ENCODE measurements at regions not wholly inside any gene's neighbourhood (a gene's known extent, or its start where the extent isn't known, plus 50 kb on each side); places are given as distances from the start of the nearest gene placed in this dataset.
A peak's percentile ranks its signal among the peaks of the same experiment; 100 is the strongest.

- peaks cover 12% of the 10 kb centered on the region for H3K4me1 Mint-ChIP-seq
- H3K27me3 ChIP-seq (ENCODE audit: control insufficient read depth, insufficient read depth, low read length, poor library complexity, severe bottlenecking) = no peaks in the 10 kb centered on the region
Measured at GRCh38 chr6:151709329-151709728, 98.2 kb upstream of the ESR1 start.

DNA sequence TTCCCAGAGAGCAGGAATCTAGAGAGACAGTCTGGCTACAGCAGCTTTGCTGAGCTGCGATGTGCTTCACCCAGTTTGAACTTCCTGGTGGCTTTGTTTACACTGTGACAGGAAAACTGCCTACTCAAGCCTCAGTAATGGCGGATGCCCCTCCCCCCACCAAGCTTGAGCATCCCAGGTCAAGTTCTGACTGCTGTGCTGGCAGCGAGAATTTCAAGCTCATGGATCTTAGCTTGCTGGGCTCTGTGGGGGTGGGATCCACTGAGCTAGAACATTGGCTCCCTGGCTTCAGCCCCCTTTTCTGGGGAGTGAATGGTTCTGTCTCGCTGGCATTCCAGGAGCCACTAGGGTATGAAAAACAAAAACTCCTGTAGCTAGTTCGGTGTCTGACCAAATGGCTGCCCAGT is 91.0 kb upstream of the ESR1 start:
- H3K4me1 ChIP-seq (ENCODE audit: control insufficient read depth, insufficient read depth, low read length) = peaks cover 4% of the 10 kb centered on the region
- no peaks in the 10 kb centered on the region for H3K36me3 ChIP-seq (ENCODE audit: control insufficient read depth, insufficient read depth, low read length)
- peak overlapping the region; percentile 75 for H3K27ac Mint-ChIP-seq
- peaks cover 32% of the 10 kb centered on the region for H3K9me3 Mint-ChIP-seq
- WGBS, 2 experiments (ENCODE audit: insufficient coverage in 1 of 2, insufficient read length in 1 of 2) = 58 to 74% methylated on average over 3 to 5 of the region's 5 CpGs
- peak; percentile 78 for DNase-seq
- H3K27me3 ChIP-seq (ENCODE audit: control insufficient read depth, insufficient read depth, low read length, poor library complexity, severe bottlenecking) = no peaks in the 10 kb centered on the region
- H3K36me3 Mint-ChIP-seq (ENCODE audit: low read depth) = peaks cover 4% of the 10 kb centered on the region
- H3K9me3 ChIP-seq (ENCODE audit: control insufficient read depth, low read length) = no peaks in the 10 kb centered on the region
- no peak overlapping the region for H3K9ac ChIP-seq (ENCODE audit: extremely low read depth, low read length, poor library complexity, severe bottlenecking)
- H3K4me3 Mint-ChIP-seq = no peak overlapping the region
- no peak for TF ChIP-seq CTCF (conservative IDR thresholded peaks at IDR 0.05)
- no peak overlapping the region for H3K4me3 ChIP-seq (ENCODE audit: low read length)
- H3K4me1 Mint-ChIP-seq = peaks cover 12% of the 10 kb centered on the region
- H3K27ac ChIP-seq (ENCODE audit: low read depth, low read length) = no peak overlapping the region
- H3K27me3 Mint-ChIP-seq (ENCODE audit: insufficient read depth) = peaks cover 3% of the 10 kb centered on the region

More at GRCh38 chr6:151709329-151709728, 98.2 kb upstream of the ESR1 start:
- H3K9me3 Mint-ChIP-seq = peaks cover 29% of the 10 kb centered on the region
- no peaks in the 10 kb centered on the region for H3K36me3 ChIP-seq (ENCODE audit: control insufficient read depth, insufficient read depth, low read length)
- no peaks in the 10 kb centered on the region for H3K9me3 ChIP-seq (ENCODE audit: control insufficient read depth, low read length)
- H3K9ac ChIP-seq (ENCODE audit: extremely low read depth, low read length, poor library complexity, severe bottlenecking) = no peak overlapping the region
- DNase-seq = no peak
- WGBS, 2 experiments (ENCODE audit: insufficient coverage in 1 of 2, insufficient read length in 1 of 2) = 94 to 100% methylated on average over 2 to 3 of the region's 3 CpGs
- no peak overlapping the region for H3K4me3 Mint-ChIP-seq
- no peak for TF ChIP-seq CTCF (conservative IDR thresholded peaks at IDR 0.05)
- peaks cover 5% of the 10 kb centered on the region for H3K4me1 ChIP-seq (ENCODE audit: control insufficient read depth, insufficient read depth, low read length)
- no peak overlapping the region for H3K27ac Mint-ChIP-seq
- H3K27ac ChIP-seq (ENCODE audit: low read depth, low read length) = no peak overlapping the region
- H3K4me3 ChIP-seq (ENCODE audit: low read length) = no peak overlapping the region
- H3K36me3 Mint-ChIP-seq (ENCODE audit: low read depth) = peaks cover 6% of the 10 kb centered on the region
- no peaks in the 10 kb centered on the region for H3K27me3 Mint-ChIP-seq (ENCODE audit: insufficient read depth)

- Mint-ChIP-seq H3K27ac (no peak overlapping the region), H3K4me3 (no peak overlapping the region), H3K36me3 (ENCODE audit: low read depth) (peaks cover under 1% of the 10 kb centered on the region), H3K4me1 (peaks cover 17% of the 10 kb centered on the region), H3K9me3 (peaks cover 11% of the 10 kb centered on the region), H3K27me3 (ENCODE audit: insufficient read depth) (peaks cover 3% of the 10 kb centered on the region)
- TF ChIP-seq CTCF (conservative IDR thresholded peaks at IDR 0.05) = no peak
- no peaks in the 10 kb centered on the region for H3K27me3 ChIP-seq (ENCODE audit: control insufficient read depth, insufficient read depth, low read length, poor library complexity, severe bottlenecking)
- no peaks in the 10 kb centered on the region for H3K9me3 ChIP-seq (ENCODE audit: control insufficient read depth, low read length)
- H3K4me3 ChIP-seq (ENCODE audit: low read length) = no peak overlapping the region
- H3K27ac ChIP-seq (ENCODE audit: low read depth, low read length) = no peak overlapping the region
- no peaks in the 10 kb centered on the region for H3K36me3 ChIP-seq (ENCODE audit: control insufficient read depth, insufficient read depth, low read length)
- H3K4me1 ChIP-seq (ENCODE audit: control insufficient read depth, insufficient read depth, low read length) = peaks cover 4% of the 10 kb centered on the region
- no peak for DNase-seq
- H3K9ac ChIP-seq (ENCODE audit: extremely low read depth, low read length, poor library complexity, severe bottlenecking) = no peak overlapping the region
- WGBS, 2 experiments (ENCODE audit: insufficient coverage in 1 of 2, insufficient read length in 1 of 2) = 86 to 95% methylated on average over 4 to 5 of the region's 5 CpGs
Measured at GRCh38 chr6:151719070-151719469, 88.4 kb upstream of the ESR1 start.

Data from endodermal cell (in vitro differentiated cells).